GM12891 (cell line): ENCODE measurements at regions not wholly inside any gene's neighbourhood (a gene's known extent, or its start where the extent isn't known, plus 50 kb on each side); places are given as distances from the start of the nearest gene placed in this dataset.

Experiments
- POLR2A ChIP-seq: IDR thresholded peaks from 2 replicates; pipeline ENCODE4 v1.6.1; 2011; ENCODE audit warnings: low read depth, low read length, control low read depth
- POLR2AphosphoS5 ChIP-seq: IDR thresholded peaks from 2 replicates; pipeline ENCODE4 v1.6.1; 2011; ENCODE audit warnings: low read depth, low read length, control low read depth
- POU2F2 ChIP-seq: IDR thresholded peaks from 2 replicates; pipeline ENCODE4 v1.6.1; 2011; ENCODE audit warnings: low read depth, mild to moderate bottlenecking, control low read depth, low read length, moderate library complexity
- TAF1 ChIP-seq: IDR thresholded peaks from 2 replicates; pipeline ENCODE4 v1.6.1; 2011; ENCODE audit warnings: low read depth, low read length, control low read depth

GRCh38 chr1:116284819-116285390 lies 88.1 kb upstream of the ATP1A1 start:
- TF ChIP-seq POLR2AphosphoS5: no peak
- TF ChIP-seq POLR2A: no peak
- TF ChIP-seq POU2F2: no peak
- no peak for TF ChIP-seq TAF1
